ENCODE measurements at regions not wholly inside any gene's neighbourhood (a gene's known extent, or its start where the extent isn't known, plus 50 kb on each side); places are given as distances from the start of the nearest gene placed in this dataset.

- 90 to 92% methylated on average over 16 of the region's 16 CpGs for WGBS, 2 experiments (ENCODE audit: low coverage in 1 of 2, low lambda C conversion rate in 2 of 2, missing lambda C conversion rate in 2 of 2)
- H3K9me2 ChIP-seq (ENCODE audit: insufficient read depth), result no peaks in the 10 kb centered on the region
- no peaks in the 10 kb centered on the region for H3K9me3 ChIP-seq (ENCODE audit: low read depth)
- no peak overlapping the region for H3K9ac ChIP-seq
- no peak for DNase-seq
- no peaks in the 10 kb centered on the region for H3K36me3 ChIP-seq (ENCODE audit: low read depth)
- H3K4me3 ChIP-seq, result no peak overlapping the region
- H2AFZ ChIP-seq, result no peak overlapping the region
- in situ Hi-C loops (cut with MboI), result no loop called here
- no peak overlapping the region for H3K27ac ChIP-seq
- no peaks in the 10 kb centered on the region for H3K27me3 ChIP-seq (replicated peaks; ENCODE audit: insufficient read depth)
- TF ChIP-seq EZH2 (IDR thresholded peaks at IDR 0.05; ENCODE audit: insufficient read depth, poor library complexity, severe bottlenecking) (no peak), EZH2phosphoT487 (IDR thresholded peaks at IDR 0.05; ENCODE audit: insufficient read depth, low read depth) (no peak)
- no peaks in the 10 kb centered on the region for H3K79me2 ChIP-seq (ENCODE audit: insufficient read depth)
- no peaks in the 10 kb centered on the region for H4K20me1 ChIP-seq (ENCODE audit: insufficient read depth)
- no peaks in the 10 kb centered on the region for H3F3A ChIP-seq (ENCODE audit: insufficient read depth)
- no peak overlapping the region for H3K4me2 ChIP-seq (ENCODE audit: unreplicated experiment)
- no peaks in the 10 kb centered on the region for H3K4me1 ChIP-seq (ENCODE audit: insufficient read depth)
These were observed 160.4 kb downstream of the ASB1 start for GRCh38 chr2:238586931-238587775.

- no peak for DNase-seq
- in situ Hi-C loops (cut with MboI), result no loop called here
- Histone ChIP-seq H3K79me2 (ENCODE audit: insufficient read depth) (no peaks in the 10 kb centered on the region), H3K9ac (no peak overlapping the region), H3K4me1 (ENCODE audit: insufficient read depth) (no peaks in the 10 kb centered on the region), H3K27me3 (replicated peaks; ENCODE audit: insufficient read depth) (no peaks in the 10 kb centered on the region), H2AFZ (no peak overlapping the region), H3K4me2 (ENCODE audit: unreplicated experiment) (no peak overlapping the region), H3F3A (ENCODE audit: insufficient read depth) (no peaks in the 10 kb centered on the region), H3K9me2 (ENCODE audit: insufficient read depth) (no peaks in the 10 kb centered on the region), H3K9me3 (ENCODE audit: low read depth) (no peaks in the 10 kb centered on the region), H3K36me3 (ENCODE audit: low read depth) (no peaks in the 10 kb centered on the region), H4K20me1 (ENCODE audit: insufficient read depth) (no peaks in the 10 kb centered on the region), H3K4me3 (no peak overlapping the region), H3K27ac (no peak overlapping the region)
- 95 to 97% methylated on average over 12 of the region's 12 CpGs for WGBS, 2 experiments (ENCODE audit: low coverage in 1 of 2, low lambda C conversion rate in 2 of 2, missing lambda C conversion rate in 2 of 2)
- TF ChIP-seq EZH2phosphoT487 (IDR thresholded peaks at IDR 0.05; ENCODE audit: insufficient read depth, low read depth), result no peak
- no peak for TF ChIP-seq EZH2 (IDR thresholded peaks at IDR 0.05; ENCODE audit: insufficient read depth, poor library complexity, severe bottlenecking)
These were observed 161.3 kb downstream of the ASB1 start for GRCh38 chr2:238587776-238588660.

GRCh38 chr2:238589591-238590460 lies 163.1 kb downstream of the ASB1 start:
- Histone ChIP-seq H3K36me3 (ENCODE audit: low read depth) (no peaks in the 10 kb centered on the region), H3K4me1 (ENCODE audit: insufficient read depth) (no peaks in the 10 kb centered on the region), H3F3A (ENCODE audit: insufficient read depth) (no peaks in the 10 kb centered on the region), H3K4me2 (ENCODE audit: unreplicated experiment) (no peak overlapping the region), H3K79me2 (ENCODE audit: insufficient read depth) (no peaks in the 10 kb centered on the region), H2AFZ (no peak overlapping the region), H3K27ac (no peak overlapping the region), H3K9me2 (ENCODE audit: insufficient read depth) (no peaks in the 10 kb centered on the region), H3K9ac (no peak overlapping the region), H3K27me3 (replicated peaks; ENCODE audit: insufficient read depth) (no peaks in the 10 kb centered on the region), H4K20me1 (ENCODE audit: insufficient read depth) (no peaks in the 10 kb centered on the region), H3K9me3 (ENCODE audit: low read depth) (no peaks in the 10 kb centered on the region), H3K4me3 (no peak overlapping the region)
- TF ChIP-seq EZH2phosphoT487 (IDR thresholded peaks at IDR 0.05; ENCODE audit: insufficient read depth, low read depth) (no peak), EZH2 (IDR thresholded peaks at IDR 0.05; ENCODE audit: insufficient read depth, poor library complexity, severe bottlenecking) (no peak)
- in situ Hi-C loops (cut with MboI), result no loop called here
- 89 to 95% methylated on average over 16 of the region's 16 CpGs for WGBS, 2 experiments (ENCODE audit: low coverage in 1 of 2, low lambda C conversion rate in 2 of 2, missing lambda C conversion rate in 2 of 2)
- no peak for DNase-seq

- 95 to 100% methylated on average over 2 of the region's 2 CpGs for WGBS, 2 experiments (ENCODE audit: low coverage in 1 of 2, low lambda C conversion rate in 2 of 2, missing lambda C conversion rate in 2 of 2)
- no peak for TF ChIP-seq EZH2 (IDR thresholded peaks at IDR 0.05; ENCODE audit: insufficient read depth, poor library complexity, severe bottlenecking)
- TF ChIP-seq EZH2phosphoT487 (IDR thresholded peaks at IDR 0.05; ENCODE audit: insufficient read depth, low read depth), result no peak
- H3K4me2 ChIP-seq (ENCODE audit: unreplicated experiment), result no peak overlapping the region
These were observed 165.0 kb downstream of the ASB1 start for GRCh38 chr2:238591732-238592131.

More at GRCh38 chr2:238591732-238592131, 165.0 kb downstream of the ASB1 start:
- H3K27ac ChIP-seq, result no peak overlapping the region
- no peaks in the 10 kb centered on the region for H4K20me1 ChIP-seq (ENCODE audit: insufficient read depth)
- no peak for DNase-seq
- no peaks in the 10 kb centered on the region for H3K27me3 ChIP-seq (replicated peaks; ENCODE audit: insufficient read depth)
- no peak overlapping the region for H2AFZ ChIP-seq
- H3K36me3 ChIP-seq (ENCODE audit: low read depth), result no peaks in the 10 kb centered on the region
- peaks cover 4% of the 10 kb centered on the region; the same call in 1 of the 2 replicates for H3F3A ChIP-seq (ENCODE audit: insufficient read depth)
- no peaks in the 10 kb centered on the region for H3K9me2 ChIP-seq (ENCODE audit: insufficient read depth)
- H3K9ac ChIP-seq, result no peak overlapping the region
- peaks cover 8% of the 10 kb centered on the region for H3K4me1 ChIP-seq (ENCODE audit: insufficient read depth)
- H3K4me3 ChIP-seq, result no peak overlapping the region
- H3K79me2 ChIP-seq (ENCODE audit: insufficient read depth), result no peaks in the 10 kb centered on the region
- H3K9me3 ChIP-seq (ENCODE audit: low read depth), result no peaks in the 10 kb centered on the region
- in situ Hi-C loops (cut with MboI), result no loop called here

Data from GM23248 (cell line).